Heart left ventricle (tissue), 16 donors: ENCODE measurements at regions not wholly inside any gene's neighbourhood (a gene's known extent, or its start where the extent isn't known, plus 50 kb on each side); places are given as distances from the start of the nearest gene placed in this dataset.
"Not testable (repeated sequence)": the region's sequence is repeated elsewhere in the genome, so short reads cannot be mapped to it uniquely, and the experiment has no call there.

Experiments used
- ATAC-seq, 4 donors: fragments of 200-7000 bp; cut with Tn5 transposase; one replicate each; pipeline ENCODE4 v1.9.1; 2020 to 2022; ENCODE audit warnings: moderate library complexity in 4 of 4, mild to moderate bottlenecking in 3 of 4, moderate number of reproducible peaks in 1 of 4
- DNase-seq, 5 donors: peaks; one replicate each; pipeline ENCODE4 v3.0.0-alpha.2; 2020
- H3K27ac ChIP-seq, 12 donors: fragments of 200-600 bp; sonication (generic) in 4 of 12; one replicate each; pipeline versions ENCODE4 v1.5.0 to v1.8.0; 2016 to 2022; ENCODE audit warnings: mild to moderate bottlenecking in 2 of 12
- H3K27me3 ChIP-seq, 9 donors: fragments of 200-600 bp; sonication (generic) in 2 of 9; one replicate each; pipeline versions ENCODE4 v1.5.1 to v1.8.0; 2016 to 2022; ENCODE audit warnings: mild to moderate bottlenecking in 3 of 9
- H3K36me3 ChIP-seq, 9 donors: fragments of 200-600 bp; sonication (generic) in 2 of 9; one replicate each; pipeline versions ENCODE4 v1.5.0 to v1.8.0; 2018 to 2022; ENCODE audit warnings: mild to moderate bottlenecking in 2 of 9
- H3K4me1 ChIP-seq, 12 donors: fragments of 200-600 bp; sonication (generic) in 4 of 12; one replicate each; pipeline versions ENCODE4 v1.5.0 to v1.8.0; 2016 to 2022; ENCODE audit warnings: mild to moderate bottlenecking in 3 of 12
- H3K4me3 ChIP-seq, 12 donors: fragments of 200-600 bp; sonication (generic) in 4 of 12; one replicate each; pipeline versions ENCODE4 v1.5.0 to v1.8.0; 2017 to 2022; ENCODE audit warnings: mild to moderate bottlenecking in 9 of 12, moderate library complexity in 4 of 12
- H3K9me3 ChIP-seq, 12 donors: fragments of 200-600 bp; sonication (generic) in 4 of 12; one replicate each; pipeline versions ENCODE4 v1.5.0 to v1.8.0; 2016 to 2022; ENCODE audit warnings: mild to moderate bottlenecking in 1 of 12
- CTCF ChIP-seq, 12 donors: fragments of 200-600 bp; sonication (generic) in 4 of 12; IDR thresholded peaks; one replicate each; pipeline versions ENCODE4 v1.5.0 to v1.8.0; 2018 to 2022; ENCODE audit warnings: antibody characterized with exemption in 12 of 12, mild to moderate bottlenecking in 5 of 12
- POLR2A ChIP-seq, 2 donors: fragments of 450-650 bp; IDR thresholded peaks; one replicate each; pipeline ENCODE4 v1.6.1; 2017; ENCODE audit warnings: antibody characterized with exemption in 2 of 2, mild to moderate bottlenecking in 2 of 2, moderate library complexity in 2 of 2
- WGBS, 4 donors: extraction: QIAGEN DNeasy Blood & Tissue Kit in 2 of 4; methylation state at CpG; one replicate each; pipeline versions ENCODE4 v1.1.5 to v1.1.7; 2013 to 2018; 5-methylcytosine and 5-hydroxymethylcytosine counted together
- intact Hi-C, 10 donors: fragments of 100-400 bp; cut with DNase I; formaldehyde crosslinking; loops; one replicate each; pipeline versions ENCODE4 v1.11.1 to v1.14.2; 2022
- donor health status: ischemic (EF 13 %, LVEDD 7.1; RV severe dilation, severe dysfunction).
- donor health status: healthy with polysubstance abuse.
- donor health status: DM: no; HTN: yes; CAD: no.
- donor health status: DM: no; HTN: no; CAD: no.
- donor health status: ischemic (EF 25% LVEDD 6.9; RV normal size, moderate dysfunction).
- donor health status: ischemic (EF 25% LVEDD 5.7; RV mildly dilated, moderate dysfunction).
- donor health status: healthy.
- donor health status: DM: yes; HTN: yes; CAD: no.
- donor health status: ischemic (EF 35%, LVEDD 5.7; RV mildly dilated, moderate dysfunction).
- donor health status: nonischemic (EF 11% LVEDD 7.7; RV severe dilation, severe dysfunction).
- donor health status: DM: yes; HTN: yes; CAD: no.
- donor health status: PGD.
- donor health status: ischemic (EF 29% LVEDD 5.4; RV normal size, mild dysfunction).
- donor health status: nonischemic (EF 23%, LVEDD 6.1; RV moderate dilation, normal function).

GRCh38 chr7:153566324-153566723 lies 485.9 kb upstream of the DPP6 start:
- ATAC-seq: no peak
- no peaks in the 10 kb centered on the region for H3K27me3 ChIP-seq
- no peaks in the 10 kb centered on the region for H3K36me3 ChIP-seq
- TF ChIP-seq POLR2A (IDR thresholded peaks at IDR 0.05): no peak
- TF ChIP-seq CTCF (IDR thresholded peaks at IDR 0.05): no peak
- no peak overlapping the region for H3K27ac ChIP-seq
- H3K4me1 ChIP-seq: no peaks in the 10 kb centered on the region
- no peak overlapping the region for H3K4me3 ChIP-seq
- H3K9me3 ChIP-seq: peaks cover 0 to 17% (median 0%) of the 10 kb centered on the region in 12 donors
- no peak for DNase-seq
- intact Hi-C loops: no loop called here
- WGBS, 4 donors: 64 to 73% (median 67%) methylated on average over 6 of the region's 6 CpGs

GRCh38 chr7:153567426-153567825 lies 484.8 kb upstream of the DPP6 start:
- Histone ChIP-seq H3K27ac (no peak overlapping the region), H3K27me3 (no peaks in the 10 kb centered on the region), H3K9me3 (peaks cover 0 to 15% (median 0%) of the 10 kb centered on the region in 12 donors), H3K36me3 (no peaks in the 10 kb centered on the region), H3K4me1 (no peaks in the 10 kb centered on the region), H3K4me3 (no peak overlapping the region)
- intact Hi-C loops: no loop called here
- DNase-seq: peak in 4 of 5 donors; percentile 11 to 66 (median 44)
- 59 to 70% (median 67%) methylated on average over 5 of the region's 5 CpGs for WGBS, 4 donors
- TF ChIP-seq POLR2A (IDR thresholded peaks at IDR 0.05) (no peak), CTCF (IDR thresholded peaks at IDR 0.05) (no peak)
- peak in 2 of 4 donors; percentile 32 to 58 for ATAC-seq

GRCh38 chr7:153569520-153569919 lies 482.7 kb upstream of the DPP6 start:
- H3K36me3 ChIP-seq, H3K4me3 ChIP-seq, H3K27ac ChIP-seq, DNase-seq, ATAC-seq, H3K27me3 ChIP-seq, intact Hi-C loops, H3K4me1 ChIP-seq: not testable (repeated sequence)
- 28 to 77% (median 48%) methylated on average over 1 of the region's 1 CpG for WGBS, 4 donors
- peaks cover 0 to 23% (median 0%) of the 10 kb centered on the region in 12 donors for H3K9me3 ChIP-seq

GRCh38 chr7:153576096-153576495 lies 476.1 kb upstream of the DPP6 start:
- ATAC-seq (no peak), DNase-seq (no peak)
- TF ChIP-seq CTCF (IDR thresholded peaks at IDR 0.05) (no peak), POLR2A (IDR thresholded peaks at IDR 0.05) (no peak)
- no peak overlapping the region for H3K4me3 ChIP-seq
- peaks cover 0 to 45% (median 8%) of the 10 kb centered on the region in 12 donors for H3K9me3 ChIP-seq
- H3K27me3 ChIP-seq: no peaks in the 10 kb centered on the region
- no peak overlapping the region for H3K27ac ChIP-seq
- H3K36me3 ChIP-seq: no peaks in the 10 kb centered on the region
- WGBS, 4 donors: 79 to 91% (median 89%) methylated on average over 1 of the region's 1 CpG
- intact Hi-C loops: no loop called here
- H3K4me1 ChIP-seq: no peaks in the 10 kb centered on the region

GRCh38 chr7:153581419-153581818 lies 470.8 kb upstream of the DPP6 start:
- Histone ChIP-seq H3K9me3 (peaks cover 0 to 36% (median 4%) of the 10 kb centered on the region in 12 donors), H3K27ac (no peak overlapping the region), H3K4me3 (no peak overlapping the region), H3K4me1 (no peaks in the 10 kb centered on the region), H3K27me3 (no peaks in the 10 kb centered on the region), H3K36me3 (no peaks in the 10 kb centered on the region)
- 37 to 57% (median 57%) methylated on average over 3 of the region's 3 CpGs for WGBS, 4 donors
- no peak for ATAC-seq
- TF ChIP-seq POLR2A (IDR thresholded peaks at IDR 0.05) (no peak), CTCF (IDR thresholded peaks at IDR 0.05) (no peak)
- intact Hi-C loops: no loop called here
- no peak for DNase-seq
